ENCODE measurements at regions not wholly inside any gene's neighbourhood (a gene's known extent, or its start where the extent isn't known, plus 50 kb on each side); places are given as distances from the start of the nearest gene placed in this dataset.

DNA sequence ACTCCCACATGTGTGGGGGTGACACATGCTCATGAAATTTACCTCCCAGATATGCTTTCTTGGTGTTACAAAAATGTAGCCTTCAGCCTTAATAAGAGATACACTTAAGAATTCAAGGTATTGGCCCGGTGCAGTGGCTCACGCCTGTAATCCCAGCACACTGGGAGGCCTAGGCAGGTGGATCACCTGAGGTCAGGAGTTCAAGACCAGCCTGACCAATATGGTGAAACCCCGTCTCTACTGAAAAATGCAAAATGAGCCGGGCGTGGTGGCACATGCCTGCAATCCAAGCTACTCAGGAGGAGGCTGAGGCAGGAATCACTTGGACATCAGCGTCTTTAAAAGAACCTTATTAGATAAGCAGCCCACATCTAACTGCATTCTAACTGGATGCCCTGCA lies 614.3 kb upstream of the CDH4 start:
- TF ChIP-seq, protein P1, sequence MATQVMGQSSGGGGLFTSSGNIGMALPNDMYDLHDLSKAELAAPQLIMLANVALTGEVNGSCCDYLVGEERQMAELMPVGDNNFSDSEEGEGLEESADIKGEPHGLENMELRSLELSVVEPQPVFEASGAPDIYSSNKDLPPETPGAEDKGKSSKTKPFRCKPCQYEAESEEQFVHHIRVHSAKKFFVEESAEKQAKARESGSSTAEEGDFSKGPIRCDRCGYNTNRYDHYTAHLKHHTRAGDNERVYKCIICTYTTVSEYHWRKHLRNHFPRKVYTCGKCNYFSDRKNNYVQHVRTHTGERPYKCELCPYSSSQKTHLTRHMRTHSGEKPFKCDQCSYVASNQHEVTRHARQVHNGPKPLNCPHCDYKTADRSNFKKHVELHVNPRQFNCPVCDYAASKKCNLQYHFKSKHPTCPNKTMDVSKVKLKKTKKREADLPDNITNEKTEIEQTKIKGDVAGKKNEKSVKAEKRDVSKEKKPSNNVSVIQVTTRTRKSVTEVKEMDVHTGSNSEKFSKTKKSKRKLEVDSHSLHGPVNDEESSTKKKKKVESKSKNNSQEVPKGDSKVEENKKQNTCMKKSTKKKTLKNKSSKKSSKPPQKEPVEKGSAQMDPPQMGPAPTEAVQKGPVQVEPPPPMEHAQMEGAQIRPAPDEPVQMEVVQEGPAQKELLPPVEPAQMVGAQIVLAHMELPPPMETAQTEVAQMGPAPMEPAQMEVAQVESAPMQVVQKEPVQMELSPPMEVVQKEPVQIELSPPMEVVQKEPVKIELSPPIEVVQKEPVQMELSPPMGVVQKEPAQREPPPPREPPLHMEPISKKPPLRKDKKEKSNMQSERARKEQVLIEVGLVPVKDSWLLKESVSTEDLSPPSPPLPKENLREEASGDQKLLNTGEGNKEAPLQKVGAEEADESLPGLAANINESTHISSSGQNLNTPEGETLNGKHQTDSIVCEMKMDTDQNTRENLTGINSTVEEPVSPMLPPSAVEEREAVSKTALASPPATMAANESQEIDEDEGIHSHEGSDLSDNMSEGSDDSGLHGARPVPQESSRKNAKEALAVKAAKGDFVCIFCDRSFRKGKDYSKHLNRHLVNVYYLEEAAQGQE (IDR thresholded peaks at IDR 0.05; ENCODE audit: insufficient read depth in 1 of 2, low read depth in 2 of 2, low read length in 1 of 2), result no peak
- TF ChIP-seq, protein P2, sequence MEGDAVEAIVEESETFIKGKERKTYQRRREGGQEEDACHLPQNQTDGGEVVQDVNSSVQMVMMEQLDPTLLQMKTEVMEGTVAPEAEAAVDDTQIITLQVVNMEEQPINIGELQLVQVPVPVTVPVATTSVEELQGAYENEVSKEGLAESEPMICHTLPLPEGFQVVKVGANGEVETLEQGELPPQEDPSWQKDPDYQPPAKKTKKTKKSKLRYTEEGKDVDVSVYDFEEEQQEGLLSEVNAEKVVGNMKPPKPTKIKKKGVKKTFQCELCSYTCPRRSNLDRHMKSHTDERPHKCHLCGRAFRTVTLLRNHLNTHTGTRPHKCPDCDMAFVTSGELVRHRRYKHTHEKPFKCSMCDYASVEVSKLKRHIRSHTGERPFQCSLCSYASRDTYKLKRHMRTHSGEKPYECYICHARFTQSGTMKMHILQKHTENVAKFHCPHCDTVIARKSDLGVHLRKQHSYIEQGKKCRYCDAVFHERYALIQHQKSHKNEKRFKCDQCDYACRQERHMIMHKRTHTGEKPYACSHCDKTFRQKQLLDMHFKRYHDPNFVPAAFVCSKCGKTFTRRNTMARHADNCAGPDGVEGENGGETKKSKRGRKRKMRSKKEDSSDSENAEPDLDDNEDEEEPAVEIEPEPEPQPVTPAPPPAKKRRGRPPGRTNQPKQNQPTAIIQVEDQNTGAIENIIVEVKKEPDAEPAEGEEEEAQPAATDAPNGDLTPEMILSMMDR (IDR thresholded peaks at IDR 0.05), result no peak

Data from Panc1 (cell line).